ENCODE measurements at regions not wholly inside any gene's neighbourhood (a gene's known extent, or its start where the extent isn't known, plus 50 kb on each side); places are given as distances from the start of the nearest gene placed in this dataset.

GRCh38 chr9:73745598-73745997 is 593.9 kb downstream of the ANXA1 start:
- Mint-ChIP-seq H3K36me3 (ENCODE audit: low read depth, unreplicated experiment) (no peaks in the 10 kb centered on the region), H3K27ac (ENCODE audit: unreplicated experiment) (no peak overlapping the region), H3K27me3 (ENCODE audit: unreplicated experiment) (no peaks in the 10 kb centered on the region), H3K9me3 (ENCODE audit: unreplicated experiment) (no peaks in the 10 kb centered on the region), H3K4me1 (ENCODE audit: unreplicated experiment) (no peaks in the 10 kb centered on the region), H3K4me3 (ENCODE audit: unreplicated experiment) (no peak overlapping the region)
- no peak for DNase-seq (ENCODE audit: low spot score)
- TF ChIP-seq CTCF (IDR thresholded peaks at IDR 0.05; ENCODE audit: unreplicated experiment), result no peak

GRCh38 chr9:73753171-73753570 is 601.5 kb downstream of the ANXA1 start:
- no peaks in the 10 kb centered on the region for H3K36me3 Mint-ChIP-seq (ENCODE audit: low read depth, unreplicated experiment)
- H3K4me1 Mint-ChIP-seq (ENCODE audit: unreplicated experiment), result no peaks in the 10 kb centered on the region
- TF ChIP-seq CTCF (IDR thresholded peaks at IDR 0.05; ENCODE audit: unreplicated experiment), result no peak
- H3K27me3 Mint-ChIP-seq (ENCODE audit: unreplicated experiment), result no peaks in the 10 kb centered on the region
- no peak overlapping the region for H3K27ac Mint-ChIP-seq (ENCODE audit: unreplicated experiment)
- no peak for DNase-seq (ENCODE audit: low spot score)
- H3K4me3 Mint-ChIP-seq (ENCODE audit: unreplicated experiment), result no peak overlapping the region
- H3K9me3 Mint-ChIP-seq (ENCODE audit: unreplicated experiment), result no peaks in the 10 kb centered on the region

- TF ChIP-seq CTCF (IDR thresholded peaks at IDR 0.05; ENCODE audit: unreplicated experiment), result no peak
- Mint-ChIP-seq H3K36me3 (ENCODE audit: low read depth, unreplicated experiment) (no peaks in the 10 kb centered on the region), H3K4me1 (ENCODE audit: unreplicated experiment) (no peaks in the 10 kb centered on the region), H3K27me3 (ENCODE audit: unreplicated experiment) (no peaks in the 10 kb centered on the region), H3K4me3 (ENCODE audit: unreplicated experiment) (no peak overlapping the region), H3K27ac (ENCODE audit: unreplicated experiment) (no peak overlapping the region), H3K9me3 (ENCODE audit: unreplicated experiment) (no peaks in the 10 kb centered on the region)
- no peak for DNase-seq (ENCODE audit: low spot score)
These were observed 610.2 kb downstream of the ANXA1 start for GRCh38 chr9:73761905-73762304.

GRCh38 chr9:73773896-73774295 is 622.2 kb downstream of the ANXA1 start:
- H3K4me3 Mint-ChIP-seq (ENCODE audit: unreplicated experiment), result no peak overlapping the region

GRCh38 chr9:73775757-73776156 is 624.1 kb downstream of the ANXA1 start:
- H3K36me3 Mint-ChIP-seq (ENCODE audit: low read depth, unreplicated experiment), result no peaks in the 10 kb centered on the region
- no peak overlapping the region for H3K4me3 Mint-ChIP-seq (ENCODE audit: unreplicated experiment)
- H3K9me3 Mint-ChIP-seq (ENCODE audit: unreplicated experiment), result no peaks in the 10 kb centered on the region
- H3K27ac Mint-ChIP-seq (ENCODE audit: unreplicated experiment), result no peak overlapping the region
- H3K4me1 Mint-ChIP-seq (ENCODE audit: unreplicated experiment), result peaks cover 6% of the 10 kb centered on the region
- no peak for DNase-seq (ENCODE audit: low spot score)
- no peak for TF ChIP-seq CTCF (IDR thresholded peaks at IDR 0.05; ENCODE audit: unreplicated experiment)
- peaks cover 2% of the 10 kb centered on the region for H3K27me3 Mint-ChIP-seq (ENCODE audit: unreplicated experiment)

More at GRCh38 chr9:73773896-73774295, 622.2 kb downstream of the ANXA1 start:
- no peaks in the 10 kb centered on the region for H3K9me3 Mint-ChIP-seq (ENCODE audit: unreplicated experiment)
- H3K4me1 Mint-ChIP-seq (ENCODE audit: unreplicated experiment), result peaks cover 3% of the 10 kb centered on the region
- H3K27ac Mint-ChIP-seq (ENCODE audit: unreplicated experiment), result no peak overlapping the region
- H3K36me3 Mint-ChIP-seq (ENCODE audit: low read depth, unreplicated experiment), result no peaks in the 10 kb centered on the region
- no peak for DNase-seq (ENCODE audit: low spot score)
- peaks cover 2% of the 10 kb centered on the region for H3K27me3 Mint-ChIP-seq (ENCODE audit: unreplicated experiment)
- TF ChIP-seq CTCF (IDR thresholded peaks at IDR 0.05; ENCODE audit: unreplicated experiment), result no peak
